Medulla oblongata (tissue), 1 donor: ENCODE measurements at regions not wholly inside any gene's neighbourhood (a gene's known extent, or its start where the extent isn't known, plus 50 kb on each side); places are given as distances from the start of the nearest gene placed in this dataset.
"Not testable (repeated sequence)": the region's sequence is repeated elsewhere in the genome, so short reads cannot be mapped to it uniquely, and the experiment has no call there.

Source experiments
- DNase-seq: peaks from one replicate; pipeline ENCODE4 v3.0.0-alpha.2; 2015; ENCODE audit errors: extremely low spot score

GRCh38 chr10:35903021-35903420 is 260.9 kb upstream of the FZD8 start:
- no peak for DNase-seq

- DNase-seq = no peak
Measured at GRCh38 chr10:35898716-35899440, 256.8 kb upstream of the FZD8 start.

- DNase-seq = no peak
Measured at GRCh38 chr10:35896001-35896400, 253.9 kb upstream of the FZD8 start.

- DNase-seq = no peak
Measured at GRCh38 chr10:35895331-35895730, 253.2 kb upstream of the FZD8 start.

GRCh38 chr10:35892526-35892925 is 250.4 kb upstream of the FZD8 start:
- DNase-seq = no peak

- DNase-seq = no peak
Measured at GRCh38 chr10:35890676-35891495, 248.8 kb upstream of the FZD8 start.

GRCh38 chr10:35889971-35890675 is 248.0 kb upstream of the FZD8 start:
- no peak for DNase-seq

GRCh38 chr10:35889226-35889625 is 247.1 kb upstream of the FZD8 start:
- no peak for DNase-seq

- no peak for DNase-seq
Measured at GRCh38 chr10:35888400-35888799, 246.3 kb upstream of the FZD8 start.

GRCh38 chr10:35887685-35888084 is 245.6 kb upstream of the FZD8 start:
- DNase-seq = no peak

- DNase-seq = no peak
Measured at GRCh38 chr10:35885076-35885475, 243.0 kb upstream of the FZD8 start.

GRCh38 chr10:35884657-35885071 is 242.6 kb upstream of the FZD8 start:
- no peak for DNase-seq

GRCh38 chr10:35882422-35883150 is 240.5 kb upstream of the FZD8 start:
- DNase-seq = no peak

GRCh38 chr10:35881320-35881719 is 239.2 kb upstream of the FZD8 start:
- DNase-seq = no peak

GRCh38 chr10:35876248-35876647 is 234.2 kb upstream of the FZD8 start:
- DNase-seq = no peak

- no peak for DNase-seq
Measured at GRCh38 chr10:35875016-35875676, 233.1 kb upstream of the FZD8 start.

- no peak for DNase-seq
Measured at GRCh38 chr10:35874311-35875015, 232.4 kb upstream of the FZD8 start.

GRCh38 chr10:35872671-35873070 is 230.6 kb upstream of the FZD8 start:
- DNase-seq = no peak

GRCh38 chr10:35870665-35871310 is 228.7 kb upstream of the FZD8 start:
- DNase-seq = no peak

GRCh38 chr10:35858676-35859283 is 216.7 kb upstream of the FZD8 start:
- not testable (repeated sequence) for DNase-seq
